8988T (cell line): ENCODE measurements at regions not wholly inside any gene's neighbourhood (a gene's known extent, or its start where the extent isn't known, plus 50 kb on each side); places are given as distances from the start of the nearest gene placed in this dataset.
"Not testable (repeated sequence)": the region's sequence is repeated elsewhere in the genome, so short reads cannot be mapped to it uniquely, and the experiment has no call there.

Experiments
- DNase-seq: peaks from one replicate; pipeline ENCODE4 v3.0.0; 2011

DNA sequence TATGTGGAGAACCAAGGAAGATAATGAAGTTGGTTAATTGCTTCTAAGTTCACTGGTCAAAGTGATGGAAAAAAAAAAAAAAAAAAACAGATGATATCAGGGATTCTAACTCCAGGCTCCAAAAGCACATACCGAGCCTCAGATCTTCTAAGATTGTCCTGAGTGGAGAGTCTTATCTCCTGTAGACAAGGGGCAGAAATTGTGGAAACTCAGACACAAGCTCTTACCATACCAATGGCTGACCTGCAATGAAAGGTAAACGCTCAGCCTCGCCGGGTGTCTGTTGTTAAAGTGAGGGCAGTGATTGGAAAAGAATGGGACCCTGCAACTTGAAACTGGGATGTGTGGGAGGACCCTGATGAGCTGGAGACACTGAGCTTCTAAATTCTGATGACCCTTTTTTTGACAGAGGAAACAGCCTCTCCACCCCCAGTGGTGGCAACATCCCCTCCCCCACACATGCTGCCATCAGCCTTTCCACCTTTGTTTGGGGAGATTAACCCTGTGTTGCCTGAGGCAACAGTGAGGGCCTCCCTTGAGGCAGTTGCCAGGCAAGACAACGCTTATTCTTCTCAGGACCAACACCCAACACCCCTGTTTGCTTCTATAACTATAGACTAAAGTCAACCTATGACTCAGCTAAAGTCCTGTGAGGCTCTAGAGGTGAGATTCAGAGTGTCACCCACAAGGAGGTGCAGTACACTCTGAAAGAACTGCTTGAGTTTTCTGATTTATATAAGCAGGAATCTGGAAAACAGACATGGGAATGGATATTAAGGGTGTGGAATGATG lies 154.0 kb downstream of the THBS2 start:
- DNase-seq, result no peak

DNA sequence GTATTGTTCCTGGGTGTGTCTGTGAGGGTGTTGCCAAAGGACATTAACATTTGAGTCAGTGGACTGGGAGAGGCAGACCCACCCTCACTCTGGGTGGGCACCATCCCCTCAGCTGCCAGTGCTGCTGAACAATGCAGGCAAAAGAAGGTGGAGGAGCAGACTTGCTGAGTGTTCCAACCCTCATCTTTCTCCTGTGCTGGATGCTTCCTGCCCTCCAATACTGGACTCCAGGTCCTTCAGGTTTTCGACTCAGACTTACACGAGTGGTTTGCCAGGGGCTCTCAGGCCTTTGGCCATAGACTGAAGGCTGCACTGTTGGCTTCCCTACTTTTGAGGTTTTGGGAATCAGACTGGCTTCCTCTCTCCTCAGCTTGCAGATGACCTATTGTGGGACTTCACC lies 155.0 kb downstream of the THBS2 start:
- DNase-seq, result not testable (repeated sequence)

DNA sequence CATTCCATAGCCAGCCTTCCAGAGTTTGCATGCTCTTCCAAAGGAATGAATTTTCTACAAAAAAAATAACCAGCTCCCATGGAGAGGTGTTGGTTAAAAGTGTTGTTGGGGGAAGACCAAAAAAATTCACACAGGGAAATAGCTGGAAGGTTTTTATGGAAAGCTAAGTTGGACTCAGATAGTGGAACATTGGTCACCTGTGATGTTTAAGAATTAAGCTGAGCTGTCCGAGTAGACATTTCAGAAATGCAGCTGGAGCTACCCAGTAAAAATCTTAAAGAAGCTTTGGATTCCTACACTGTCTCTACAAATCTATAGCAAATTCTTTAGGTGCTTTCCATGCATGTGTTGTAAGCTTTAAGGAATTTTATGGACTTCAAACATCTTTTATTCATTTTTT lies 155.5 kb downstream of the THBS2 start:
- DNase-seq, result no peak

DNA sequence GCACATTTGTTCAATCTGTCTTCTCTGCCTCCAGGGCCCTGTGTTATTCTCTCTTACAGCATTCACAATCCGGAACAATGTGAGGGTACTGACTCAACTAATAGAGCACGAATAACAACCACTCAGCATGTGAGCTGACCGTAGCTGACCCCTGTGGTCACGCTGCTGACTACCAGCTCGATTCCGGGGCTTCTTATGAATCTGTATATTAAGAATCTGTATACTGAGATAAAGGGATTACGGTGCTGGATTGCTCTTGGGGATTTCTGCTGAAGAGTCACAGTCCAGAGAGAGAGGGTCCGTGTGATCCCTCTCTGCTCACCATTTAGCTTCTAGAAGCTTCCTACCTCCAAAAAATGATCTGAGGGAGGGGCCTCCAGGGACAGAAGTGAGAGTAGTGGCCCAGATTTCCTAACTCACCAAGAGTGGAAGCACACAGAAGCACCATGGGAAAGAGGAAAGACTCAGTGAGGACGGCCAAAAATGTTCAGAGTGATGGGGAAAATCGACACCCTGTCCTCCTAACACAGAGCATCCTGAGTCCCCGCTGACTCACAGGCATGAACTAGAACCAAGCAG lies 156.2 kb downstream of the THBS2 start:
- DNase-seq, result no peak

DNA sequence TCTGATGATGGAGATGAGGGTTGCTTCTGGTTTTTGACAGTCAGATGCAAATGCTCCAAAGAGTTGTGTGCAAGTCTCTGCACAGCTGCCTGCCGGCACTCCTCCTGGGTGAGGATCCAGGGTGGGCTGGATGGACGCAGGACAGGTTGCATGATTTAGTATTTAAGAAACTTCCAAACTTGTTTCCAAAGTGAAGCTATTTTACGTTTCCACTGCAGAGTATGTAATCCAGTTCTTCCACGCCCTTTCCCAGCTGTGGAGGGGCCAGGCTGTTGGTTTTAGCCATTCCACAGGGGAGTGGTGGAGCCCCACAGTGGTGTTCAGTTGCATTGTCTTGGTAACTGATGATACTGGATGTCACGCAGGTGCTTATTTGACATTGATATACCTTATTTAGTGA lies 157.3 kb downstream of the THBS2 start:
- DNase-seq, result no peak

DNA sequence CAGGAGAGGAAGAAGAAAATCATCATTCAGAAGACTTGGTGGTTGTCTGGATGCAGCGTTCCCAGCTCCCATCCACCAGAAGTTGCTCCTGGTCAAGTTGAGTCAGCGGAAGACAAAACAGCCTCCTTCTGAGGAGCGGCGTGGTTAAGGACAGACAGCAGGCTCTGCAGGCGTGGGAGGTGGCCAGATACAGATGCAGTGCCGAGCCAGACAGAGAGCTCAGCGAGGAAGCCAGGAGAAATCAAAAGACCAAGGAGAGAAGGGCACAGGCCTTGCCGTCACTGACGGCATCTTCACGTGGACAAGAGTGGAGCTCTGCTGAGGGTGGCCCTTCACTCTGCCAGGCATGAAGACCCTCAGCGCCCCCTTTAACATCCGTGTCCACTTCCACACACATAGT lies 158.5 kb downstream of the THBS2 start:
- DNase-seq, result no peak

DNA sequence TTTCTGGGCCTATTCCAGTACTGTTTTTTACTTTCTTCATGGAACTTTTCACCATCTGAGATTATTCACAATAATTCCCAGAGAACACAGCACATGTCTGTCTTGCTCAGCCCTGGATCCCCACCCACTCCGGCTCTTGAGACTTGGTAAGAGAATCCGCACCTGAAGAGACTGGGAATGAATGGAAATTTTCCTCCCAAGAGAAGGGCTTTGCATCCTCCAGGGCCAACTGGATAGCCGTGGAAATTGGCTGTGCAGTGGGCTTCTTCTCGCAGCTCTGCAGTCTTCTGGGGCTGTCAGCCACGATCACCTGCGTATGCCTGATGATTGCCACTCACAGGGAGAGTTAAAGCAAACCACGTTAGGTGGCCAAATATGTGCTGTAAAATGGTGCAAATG lies 159.1 kb downstream of the THBS2 start:
- no peak for DNase-seq

DNA sequence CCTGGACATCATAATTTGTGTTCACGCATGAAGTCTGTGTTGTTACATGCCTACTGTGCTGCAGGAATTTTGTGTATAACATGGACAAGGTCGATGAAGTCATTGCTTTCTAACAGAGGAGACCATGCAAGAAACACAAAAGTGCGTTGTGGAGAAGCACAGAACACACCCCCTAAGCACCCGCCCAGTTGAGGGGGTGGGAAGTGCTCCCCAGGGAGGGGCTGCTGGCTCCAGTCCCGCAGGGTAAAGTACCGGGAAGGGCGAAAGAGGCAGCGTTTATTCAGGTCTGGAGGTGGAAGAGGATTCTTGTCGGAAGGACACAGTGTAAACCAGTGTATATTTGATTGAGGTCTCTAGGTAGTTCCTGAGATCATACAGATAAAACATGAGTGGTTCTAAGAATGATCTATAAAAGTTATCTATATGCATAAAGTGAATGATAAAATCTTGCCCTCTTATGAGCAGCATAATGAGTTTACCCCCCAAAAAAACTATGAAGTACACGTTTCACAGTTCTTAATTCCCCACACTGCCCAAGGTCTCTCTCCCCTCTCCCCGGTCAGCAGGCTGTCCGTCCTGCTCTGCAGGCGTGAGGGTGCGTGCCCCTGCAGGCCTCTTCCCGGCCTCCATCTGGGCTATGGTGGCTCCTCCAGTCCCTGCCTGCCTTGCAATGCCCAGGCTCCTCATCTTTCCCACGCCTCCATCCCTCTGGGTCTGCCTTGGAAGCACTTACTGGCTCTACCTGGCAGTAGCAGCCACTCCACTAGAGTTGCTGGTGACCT lies 159.7 kb downstream of the THBS2 start:
- no peak for DNase-seq

DNA sequence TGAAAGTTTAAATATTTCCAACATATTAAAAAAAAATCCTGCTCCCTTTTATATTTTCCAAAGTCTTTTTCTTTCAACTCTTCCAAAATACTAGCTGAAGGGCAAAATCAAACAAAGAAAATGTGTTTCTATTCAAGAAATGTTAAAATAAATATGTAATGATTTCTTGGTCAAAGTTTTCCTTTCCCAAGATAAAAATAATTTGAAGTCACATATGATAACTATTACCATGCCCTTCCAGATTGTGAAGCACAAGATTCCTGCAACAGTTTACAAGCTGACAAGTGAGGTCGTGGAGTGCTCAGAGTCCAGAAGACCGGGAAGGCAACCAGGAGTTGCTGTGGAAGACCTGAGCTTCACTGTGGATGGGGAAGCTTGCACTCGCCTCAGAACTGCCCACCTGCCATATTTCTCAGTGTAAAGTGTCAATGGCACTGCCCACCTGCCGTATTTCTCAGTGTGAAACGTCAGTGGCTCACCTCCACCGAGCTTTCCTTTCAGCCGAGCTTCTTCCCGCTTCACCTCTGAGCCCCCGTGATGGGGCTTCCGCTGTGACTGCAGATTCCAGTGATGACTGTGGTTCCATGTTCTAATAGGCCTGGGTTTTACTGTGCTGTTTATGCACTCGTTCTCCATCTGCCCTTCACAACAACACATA lies 160.5 kb downstream of the THBS2 start:
- no peak for DNase-seq

DNA sequence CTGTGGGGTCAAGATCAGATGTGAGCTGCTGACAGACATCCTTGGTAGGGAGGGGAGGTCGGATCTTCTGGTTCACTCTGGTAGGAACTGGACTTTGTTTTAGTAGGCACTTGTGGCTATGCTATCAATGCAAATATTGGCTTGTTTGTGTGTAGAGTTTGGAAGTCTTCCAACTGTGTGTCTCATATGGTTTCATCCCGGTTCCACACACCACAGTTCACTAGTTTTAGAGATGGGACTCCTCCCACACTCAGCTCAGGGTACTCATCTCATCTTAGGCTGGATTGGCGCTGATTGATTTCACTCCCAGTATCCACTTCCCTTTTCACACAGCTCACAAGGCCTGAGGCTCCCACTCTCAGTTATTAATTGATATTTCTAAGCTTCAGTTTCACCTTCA lies 161.3 kb downstream of the THBS2 start:
- no peak for DNase-seq

DNA sequence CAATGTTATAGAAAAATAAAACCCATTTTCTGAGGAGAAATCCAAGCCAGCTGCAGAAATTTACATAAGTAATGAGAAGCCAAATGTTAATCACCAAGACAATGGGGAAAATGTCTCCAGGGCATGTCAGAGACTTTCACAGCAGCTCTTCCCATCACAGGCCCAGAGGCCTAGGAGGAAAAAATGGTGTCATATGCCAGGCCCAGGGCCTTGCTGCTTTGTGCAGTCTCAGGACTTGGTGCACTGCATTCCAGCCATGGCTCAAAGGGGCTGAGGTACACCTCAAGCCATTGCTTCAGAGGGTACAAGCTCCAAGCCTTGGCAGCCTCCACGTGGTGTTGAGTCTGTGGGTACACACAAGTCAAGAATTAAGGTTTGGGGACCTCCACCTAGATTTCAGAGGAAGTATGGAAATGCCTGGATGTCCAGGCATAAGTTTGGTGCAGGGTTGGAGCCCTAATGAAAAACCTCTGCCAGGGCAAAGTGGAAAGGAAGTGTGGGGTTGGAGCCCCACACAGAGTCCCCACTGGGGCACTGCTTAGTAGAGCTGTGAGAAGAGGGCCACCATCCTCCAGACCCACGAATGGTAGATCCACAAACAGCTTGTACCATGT lies 163.0 kb downstream of the THBS2 start:
- DNase-seq, result not testable (repeated sequence)

DNA sequence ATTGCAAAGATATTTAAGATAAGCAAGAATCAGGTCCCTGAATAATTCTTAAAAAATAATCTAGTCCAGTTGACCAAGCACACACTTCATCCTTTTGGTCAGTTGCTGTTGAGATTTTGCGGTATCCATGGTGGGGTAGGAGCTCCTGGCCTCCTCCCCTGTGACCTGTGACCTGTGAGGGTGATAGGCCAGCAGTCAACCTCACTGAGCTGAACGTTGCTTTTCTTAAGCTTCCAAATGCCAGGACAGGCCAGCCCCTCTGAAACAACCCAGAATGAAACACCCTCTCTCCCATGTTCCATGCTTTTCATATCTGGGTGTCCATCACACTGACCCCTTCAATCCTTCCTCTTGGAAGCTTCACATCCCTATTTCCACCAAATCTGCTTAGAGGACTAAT lies 164.9 kb downstream of the THBS2 start:
- no peak for DNase-seq

DNA sequence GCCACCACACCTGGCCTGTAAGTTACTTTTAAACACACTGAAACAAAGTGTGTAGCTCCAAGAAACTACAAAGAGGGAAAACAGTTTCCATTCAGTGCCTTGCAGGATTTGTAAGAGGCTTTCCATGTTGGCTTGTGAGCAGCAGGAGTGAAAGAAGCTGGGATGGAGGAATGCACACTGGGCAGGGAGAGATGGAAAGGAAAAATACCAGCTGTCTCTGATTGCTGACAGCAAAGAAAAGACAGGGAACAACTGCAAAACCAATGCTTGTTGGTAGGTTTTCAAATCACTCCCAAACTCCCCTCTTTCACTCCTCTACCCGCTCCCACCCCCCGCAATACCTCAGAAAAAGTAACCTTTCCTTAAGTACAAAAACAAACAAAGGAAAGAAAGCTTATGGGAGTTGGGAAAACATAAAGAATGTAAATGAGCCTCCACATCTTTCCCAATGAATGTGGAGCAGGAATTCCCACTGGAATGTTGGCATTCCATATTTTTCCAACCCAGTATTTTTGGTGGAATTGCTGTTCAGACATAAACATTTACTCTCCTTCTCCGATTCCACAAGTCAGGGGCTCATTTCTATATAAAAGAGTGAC lies 166.1 kb downstream of the THBS2 start:
- DNase-seq, result no peak

DNA sequence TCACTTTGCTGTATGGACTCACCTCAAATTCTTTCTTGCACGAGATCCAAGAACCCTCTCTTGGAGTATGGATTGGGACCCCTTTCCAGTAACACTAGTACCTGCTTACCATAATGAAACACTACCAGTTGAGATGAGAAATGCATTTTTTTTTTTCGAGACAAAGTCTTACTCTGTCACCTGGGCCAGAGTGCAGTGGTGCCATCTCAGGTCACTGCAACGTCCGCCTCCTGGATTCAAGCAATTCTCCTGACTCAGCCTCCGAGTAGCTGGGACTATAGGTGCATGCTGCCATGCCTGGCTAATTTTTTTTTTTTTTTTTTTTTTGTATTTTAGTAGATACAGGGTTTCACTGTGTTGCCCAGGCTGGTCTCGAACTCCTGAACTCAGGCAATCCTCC lies 167.0 kb downstream of the THBS2 start:
- not testable (repeated sequence) for DNase-seq

DNA sequence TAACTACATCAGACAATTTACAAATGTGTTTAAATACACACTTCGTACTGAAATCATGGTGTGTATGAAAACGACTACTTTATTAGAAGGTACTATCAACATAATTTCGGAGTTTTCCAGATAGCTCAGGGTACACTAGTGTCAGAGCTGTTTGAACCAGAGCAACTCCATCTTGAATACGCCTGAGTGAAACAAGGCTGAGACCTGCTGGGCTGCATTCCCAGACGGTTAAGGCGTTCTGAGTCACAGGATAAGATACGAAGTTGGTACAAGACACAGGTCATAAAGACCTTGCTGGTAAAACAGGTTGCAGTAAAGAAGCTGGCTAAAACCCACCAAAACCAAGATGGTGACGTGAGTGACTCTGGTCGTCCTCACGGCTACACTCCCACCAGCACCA lies 167.6 kb downstream of the THBS2 start:
- no peak for DNase-seq

DNA sequence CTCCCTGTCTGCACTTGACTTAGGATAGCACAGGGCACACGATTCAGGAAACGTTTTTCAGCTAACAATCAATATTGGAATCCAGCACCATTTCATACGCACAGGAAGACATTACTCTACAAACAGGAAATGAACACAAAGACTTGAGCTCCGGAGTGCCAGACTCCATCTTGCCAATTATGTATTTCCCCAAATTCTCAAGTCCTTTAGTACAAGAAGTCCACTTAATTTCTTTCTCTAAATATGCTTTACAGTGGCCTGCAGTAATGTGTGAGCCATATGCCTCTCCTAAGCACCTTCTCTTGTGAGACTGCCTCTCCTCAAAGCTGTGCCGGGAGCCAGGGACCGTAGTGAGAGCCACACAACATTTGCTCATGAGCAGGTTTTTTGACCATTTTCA lies 168.2 kb downstream of the THBS2 start:
- no peak for DNase-seq

DNA sequence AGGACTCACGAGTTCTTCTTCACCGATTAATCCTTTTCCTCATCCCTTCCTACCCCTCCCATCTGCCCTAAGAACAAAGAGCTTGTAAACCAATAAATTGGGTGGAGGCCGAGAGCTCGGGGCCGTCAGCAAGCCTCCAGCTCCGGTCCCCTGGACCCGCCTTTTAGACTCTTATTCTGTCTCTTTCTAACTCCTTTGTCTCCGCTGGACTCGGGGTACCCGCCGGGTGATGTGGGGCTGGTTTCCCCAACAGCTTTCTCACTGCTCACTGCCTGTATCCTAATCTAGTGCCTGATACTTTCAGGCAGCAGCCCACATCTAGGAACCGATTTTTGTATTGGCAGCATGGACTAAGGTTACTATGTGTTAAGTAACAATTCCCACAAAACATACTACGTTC lies 169.1 kb downstream of the THBS2 start:
- DNase-seq, result not testable (repeated sequence)

DNA sequence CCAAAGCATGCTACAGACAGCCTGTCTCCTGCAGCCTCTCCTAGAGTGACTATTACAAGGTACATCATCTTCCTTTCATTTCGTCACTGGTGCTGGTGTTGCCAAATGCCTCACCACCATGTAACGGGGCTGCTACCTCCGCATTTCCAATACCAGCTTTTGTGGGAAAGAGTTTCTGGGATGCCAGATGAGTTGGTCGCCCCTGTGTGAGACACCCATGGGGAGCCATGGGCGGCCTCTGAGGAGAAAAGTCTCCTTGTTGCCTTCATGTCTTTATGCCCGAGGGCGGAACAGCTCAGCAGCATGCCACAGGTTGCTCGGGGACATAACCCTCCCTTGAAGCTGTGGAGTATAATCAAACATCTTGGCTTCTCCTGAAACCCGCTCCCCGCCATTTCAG lies 169.6 kb downstream of the THBS2 start:
- no peak for DNase-seq

DNA sequence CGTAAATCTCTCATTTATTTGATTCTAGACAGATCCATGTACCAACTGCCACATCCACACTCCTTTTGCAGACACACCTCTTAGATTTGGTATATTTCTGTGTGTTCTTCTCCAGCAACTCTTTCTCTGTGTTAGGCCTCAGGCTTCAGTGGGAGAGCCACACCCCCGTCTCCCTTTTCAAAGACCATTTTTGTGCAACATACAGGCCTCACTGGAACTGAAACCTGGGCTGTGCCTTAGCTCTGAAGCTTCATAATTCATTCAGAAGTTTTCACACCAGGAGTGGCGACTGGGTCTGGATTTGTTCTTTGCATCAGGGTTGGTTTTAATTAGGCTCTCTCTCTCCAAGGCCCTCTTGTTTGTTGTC lies 170.2 kb downstream of the THBS2 start:
- no peak for DNase-seq

DNA sequence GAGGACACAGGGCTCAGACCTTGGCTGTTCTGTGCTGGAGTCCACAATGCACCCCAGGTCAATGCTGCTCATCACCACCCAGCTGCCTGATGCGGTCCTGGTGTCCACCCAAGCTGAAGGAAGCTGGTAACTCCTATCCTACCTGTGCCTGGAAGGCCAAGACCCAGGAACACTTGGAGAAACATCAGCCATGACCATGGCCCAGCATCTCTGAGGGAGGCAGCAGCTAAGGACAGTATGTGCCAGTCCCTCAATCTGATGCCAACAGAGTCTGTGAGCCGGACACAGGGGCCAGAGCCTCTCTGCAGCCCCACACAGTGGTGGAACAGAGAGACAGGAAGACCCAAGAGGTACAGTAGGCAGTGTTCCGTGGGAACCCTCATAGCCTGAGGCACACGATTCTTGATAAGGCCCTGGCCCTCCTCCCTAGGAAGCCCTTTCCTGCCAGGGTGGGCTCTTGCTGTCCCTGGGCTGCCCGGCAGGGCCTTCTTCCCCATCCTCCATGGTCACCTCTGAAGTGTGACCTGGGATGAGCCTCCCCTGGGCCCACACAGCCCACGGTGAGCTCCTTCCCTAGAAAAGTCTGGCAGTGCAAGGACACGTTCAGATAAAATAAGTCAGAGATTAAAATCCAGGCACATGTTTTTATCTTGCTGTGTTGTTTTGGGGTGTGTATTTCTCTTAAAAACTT lies 170.7 kb downstream of the THBS2 start:
- DNase-seq, result no peak

DNA sequence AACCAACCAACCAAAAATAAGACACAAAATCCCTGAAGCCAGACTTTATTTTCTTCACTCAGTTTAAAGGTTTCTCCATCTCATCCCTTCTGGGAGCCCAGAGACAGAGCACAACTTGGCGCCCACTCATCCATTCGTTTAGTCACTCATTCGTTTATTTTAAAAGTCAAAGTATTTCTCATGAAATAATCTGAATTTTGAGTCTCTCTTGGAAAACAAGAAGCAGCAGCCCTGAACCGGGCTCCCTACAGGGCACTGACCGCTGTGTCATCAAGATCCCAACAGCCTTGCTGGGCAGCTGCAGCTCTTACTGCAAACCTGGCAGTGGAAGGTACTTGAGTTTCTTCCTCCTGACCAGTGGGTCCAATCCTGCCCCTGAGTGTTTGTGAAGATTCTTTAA lies 171.6 kb downstream of the THBS2 start:
- DNase-seq, result no peak

DNA sequence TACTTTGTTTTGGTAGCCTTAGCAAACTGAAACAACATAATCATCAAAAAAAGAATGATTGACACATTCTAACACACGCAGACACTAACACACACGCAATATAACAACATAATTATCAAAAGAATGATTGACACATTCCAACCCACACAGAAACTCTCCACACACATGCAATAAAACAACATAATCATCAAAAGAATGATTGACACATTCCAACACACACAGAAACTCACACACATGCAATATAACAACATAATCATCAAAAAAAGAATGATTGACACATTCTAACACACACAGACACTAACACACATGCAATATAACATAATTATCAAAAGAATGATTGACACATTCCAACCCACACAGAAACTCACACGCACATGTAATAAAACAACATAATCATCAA lies 172.4 kb downstream of the THBS2 start:
- no peak for DNase-seq
